ENCODE measurements at regions not wholly inside any gene's neighbourhood (a gene's known extent, or its start where the extent isn't known, plus 50 kb on each side); places are given as distances from the start of the nearest gene placed in this dataset.

DNA sequence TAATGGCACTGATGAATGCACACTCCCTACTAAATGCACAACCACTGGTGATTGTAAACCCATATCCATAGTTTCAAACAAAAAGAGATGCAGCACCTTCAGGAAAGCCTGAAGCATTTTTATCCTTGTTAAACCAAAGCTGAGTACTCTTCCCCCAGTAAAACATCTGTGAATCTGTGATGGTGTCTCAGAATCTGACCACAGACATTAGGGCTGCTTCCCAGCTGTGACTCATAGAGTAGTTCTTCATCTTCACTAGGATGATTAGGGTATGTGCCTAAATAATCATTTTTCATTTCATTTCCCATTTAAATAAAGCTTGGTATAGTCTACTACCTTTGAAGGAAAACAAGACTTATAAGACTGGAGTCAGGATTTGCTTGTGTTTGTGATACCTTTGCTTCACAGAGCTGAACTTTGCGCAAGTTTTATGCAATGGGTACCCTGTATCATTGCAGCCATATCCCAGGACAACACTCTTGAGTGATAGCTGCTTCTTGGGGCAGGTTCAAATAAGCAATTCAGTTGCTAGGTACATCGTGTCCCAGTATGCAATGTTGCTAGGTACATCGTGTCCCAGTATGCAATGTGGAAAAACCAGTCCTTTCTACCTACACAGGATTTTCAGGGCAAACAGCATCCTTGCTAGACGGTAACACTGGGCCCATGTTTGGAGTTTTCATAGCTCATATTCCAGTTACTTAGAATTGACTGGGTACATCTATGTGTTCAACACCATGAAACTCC, 277.1 kb downstream of the IRS2 start:
- DNase-seq = no peak

DNA sequence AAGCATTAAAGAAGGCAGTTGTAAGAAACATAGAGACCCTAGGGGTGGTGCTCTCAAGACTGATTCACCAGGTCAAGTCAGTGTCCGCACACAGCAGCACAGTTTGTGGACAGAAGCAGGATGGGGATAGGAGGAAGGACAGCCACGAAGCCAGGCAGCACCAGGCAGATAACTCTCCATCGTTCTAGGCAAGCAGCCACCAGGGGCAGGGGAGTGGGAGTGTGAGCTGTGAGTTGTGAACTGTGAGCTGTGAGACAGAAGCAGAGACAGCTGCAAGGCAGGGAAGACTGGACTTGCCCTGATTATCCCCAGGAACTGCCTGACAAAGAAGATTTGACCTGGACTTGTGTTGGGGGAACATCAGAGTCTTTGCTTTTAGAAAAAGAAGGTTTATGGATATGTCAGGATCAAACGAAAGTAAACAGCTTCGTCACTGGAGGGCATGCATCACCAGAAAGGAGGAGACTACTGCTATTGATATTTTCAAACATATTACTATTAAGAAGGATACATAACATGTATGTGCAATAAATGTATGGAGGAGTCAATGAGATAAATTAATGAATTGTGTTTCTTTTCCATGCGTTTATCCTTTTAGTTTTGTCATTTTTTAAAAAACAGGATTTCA, 286.1 kb downstream of the IRS2 start:
- DNase-seq = no peak

DNA sequence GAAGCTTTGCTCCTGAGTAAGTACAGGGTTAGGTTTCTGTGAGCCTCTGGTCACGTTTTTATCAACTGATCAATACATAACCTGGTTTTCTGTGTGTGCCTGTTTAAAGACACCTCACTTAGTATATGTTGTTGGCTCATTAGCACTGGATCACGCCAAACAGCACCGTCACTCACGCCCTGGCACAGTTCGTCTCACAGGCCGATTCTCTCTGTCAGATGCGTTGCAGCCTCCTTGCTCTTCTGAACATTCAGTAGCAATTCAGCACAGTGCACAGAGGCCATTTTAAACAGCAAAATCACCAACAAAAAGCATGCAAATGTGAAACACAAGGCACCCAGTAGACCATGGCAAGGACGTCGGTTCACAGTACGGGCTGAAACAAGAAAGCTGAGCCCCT, 288.5 kb downstream of the IRS2 start:
- DNase-seq = no peak

DNA sequence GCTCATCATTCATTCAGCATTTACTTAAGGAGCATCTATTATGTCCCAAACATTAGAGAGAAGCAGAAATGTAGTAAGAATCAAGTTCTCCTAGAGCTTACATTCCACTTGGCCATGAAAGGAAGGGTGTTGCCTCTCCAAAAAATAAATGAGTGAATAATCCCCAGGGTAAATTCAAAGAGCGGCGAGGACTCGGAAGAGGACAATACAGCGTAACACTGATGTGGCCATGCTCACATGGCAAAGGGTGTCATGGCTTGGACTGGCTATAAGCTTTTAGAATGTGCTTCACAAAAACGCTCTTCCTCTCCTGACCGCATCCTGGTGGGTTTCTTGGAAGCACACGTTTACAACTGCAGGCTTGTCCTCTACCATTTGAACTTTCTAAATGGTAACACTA, 290.2 kb downstream of the IRS2 start:
- no peak for DNase-seq

DNA sequence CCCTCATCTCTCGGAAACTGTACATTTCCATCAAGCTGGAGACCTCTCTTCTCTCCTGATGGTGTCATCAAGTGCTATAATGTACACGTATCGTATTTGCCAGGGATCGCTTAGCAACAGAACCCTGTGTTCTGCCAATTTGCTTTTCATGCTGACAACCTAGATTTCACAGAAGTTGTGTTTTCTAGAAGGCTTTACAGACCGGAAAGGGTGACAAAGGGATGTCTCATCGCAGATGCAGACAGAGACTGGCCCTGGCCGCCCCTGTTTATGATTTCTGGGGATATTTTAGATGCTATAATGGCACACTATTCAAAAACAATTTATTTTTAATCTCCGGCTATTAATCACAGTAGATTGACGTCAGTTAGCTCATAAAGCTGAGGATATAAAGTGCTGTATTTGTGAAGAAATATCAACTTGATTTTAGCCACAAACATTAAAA, 291.4 kb downstream of the IRS2 start:
- DNase-seq = no peak

DNA sequence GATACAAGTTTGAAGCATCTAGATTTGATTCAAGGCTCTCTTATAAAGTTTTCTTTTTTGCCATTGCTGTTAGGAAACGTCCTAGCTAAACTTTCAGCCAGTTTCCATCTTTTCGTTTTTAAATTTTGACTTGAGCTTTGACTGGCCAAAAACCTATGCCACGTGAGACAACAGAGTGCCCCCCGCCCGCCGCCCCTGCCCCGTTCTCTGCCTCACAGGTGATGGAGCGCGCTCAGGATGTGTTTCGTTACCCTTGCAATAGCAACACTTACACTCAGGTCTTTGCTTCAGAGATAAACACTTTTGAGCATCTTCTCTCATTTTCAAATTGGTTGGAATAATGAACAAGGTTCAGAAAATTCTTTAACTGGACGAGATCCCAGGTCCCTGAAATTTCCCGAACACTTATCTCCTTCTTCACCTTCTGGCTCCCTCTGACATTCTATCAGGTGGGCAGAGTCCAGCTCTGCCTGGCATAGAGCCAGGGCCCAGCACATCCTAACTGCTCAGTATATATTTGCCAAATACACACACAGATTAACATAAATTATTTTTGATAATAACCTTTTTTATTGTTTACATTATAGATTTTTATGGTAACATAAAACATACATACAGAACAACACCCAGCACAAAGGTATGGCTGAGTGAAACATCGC, 301.1 kb downstream of the IRS2 start:
- no peak for DNase-seq

DNA sequence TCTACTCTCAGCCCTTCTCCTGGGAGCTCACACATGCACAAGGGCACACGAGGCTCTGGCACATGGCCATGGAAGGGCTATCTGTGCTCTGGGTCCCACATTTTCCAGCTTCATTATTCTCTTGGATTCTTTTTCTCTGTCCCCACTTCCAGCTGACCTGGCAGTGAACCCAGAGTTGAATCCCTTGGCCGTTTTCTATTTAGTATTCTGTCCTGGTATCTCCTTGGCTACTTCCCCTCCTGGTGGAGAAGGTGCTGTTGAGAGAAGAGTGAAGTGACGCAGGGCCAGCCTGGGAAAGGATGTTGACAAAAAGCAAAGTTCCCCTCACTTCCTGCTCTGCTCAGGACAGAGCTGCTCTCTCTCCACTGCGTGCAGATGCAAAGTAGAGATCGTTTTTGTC, 303.1 kb downstream of the IRS2 start:
- DNase-seq = no peak

DNA sequence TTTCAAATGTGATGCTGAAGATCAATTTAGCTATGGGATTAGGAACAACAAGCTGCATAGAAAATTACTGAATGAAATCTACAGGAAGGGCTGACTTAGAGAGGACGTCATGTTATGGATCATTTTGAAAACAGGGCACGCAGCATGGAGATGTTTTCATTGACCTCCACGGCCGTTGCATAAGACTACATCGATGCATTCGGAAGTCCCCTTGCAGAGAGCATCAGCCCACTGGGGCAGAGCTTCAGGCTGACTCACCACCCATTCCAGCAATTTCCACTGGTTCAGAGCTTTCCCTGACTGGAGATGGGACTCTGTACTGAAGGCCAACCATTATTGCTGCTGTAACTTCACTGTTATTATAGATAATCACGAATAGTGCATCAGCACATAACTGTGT, 305.3 kb downstream of the IRS2 start:
- DNase-seq = peak; percentile 59

DNA sequence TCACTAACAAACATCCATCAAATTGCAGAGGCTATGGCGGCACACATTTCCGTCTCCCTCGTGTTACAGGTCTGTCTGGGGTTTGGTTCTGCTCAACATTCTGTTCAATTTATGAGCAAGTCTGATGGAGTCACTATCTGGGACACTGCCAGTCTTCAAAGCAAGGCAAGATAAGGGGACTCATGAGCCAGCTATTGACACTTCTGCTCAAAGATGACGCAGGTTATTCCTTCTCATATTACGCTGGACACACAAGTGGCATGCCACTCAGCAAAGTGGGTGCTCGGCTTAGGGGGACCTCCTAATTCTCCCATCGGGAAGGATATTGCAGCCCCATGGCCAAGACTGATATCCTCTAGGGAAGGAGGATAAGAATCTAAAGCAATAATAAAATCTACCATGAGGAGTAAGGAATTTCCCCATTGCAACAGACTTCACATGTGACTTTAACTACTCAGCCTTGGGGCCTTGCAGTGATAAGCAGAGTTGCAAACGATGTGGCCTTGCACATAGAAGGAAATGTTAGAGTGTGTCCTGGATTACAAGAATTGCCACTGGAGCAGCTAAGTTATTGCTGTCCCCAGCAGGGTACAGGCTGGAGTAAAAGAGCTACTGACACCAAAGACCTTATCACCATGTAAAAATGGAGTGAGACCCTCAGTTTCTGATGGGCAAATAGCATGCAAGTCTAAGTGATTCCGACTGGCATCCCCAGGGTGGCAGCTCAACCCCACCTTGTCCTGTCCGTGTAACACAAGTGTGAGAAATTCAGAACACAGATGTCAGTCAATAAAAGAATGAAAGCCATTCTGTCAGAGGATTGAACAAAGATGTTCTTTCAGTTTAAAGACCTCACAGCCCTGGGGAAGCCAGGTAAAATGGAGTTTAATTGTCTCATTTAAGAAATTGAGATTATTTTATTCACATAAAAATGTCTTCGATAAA, 306.1 kb downstream of the IRS2 start:
- DNase-seq = peak; percentile 71

DNA sequence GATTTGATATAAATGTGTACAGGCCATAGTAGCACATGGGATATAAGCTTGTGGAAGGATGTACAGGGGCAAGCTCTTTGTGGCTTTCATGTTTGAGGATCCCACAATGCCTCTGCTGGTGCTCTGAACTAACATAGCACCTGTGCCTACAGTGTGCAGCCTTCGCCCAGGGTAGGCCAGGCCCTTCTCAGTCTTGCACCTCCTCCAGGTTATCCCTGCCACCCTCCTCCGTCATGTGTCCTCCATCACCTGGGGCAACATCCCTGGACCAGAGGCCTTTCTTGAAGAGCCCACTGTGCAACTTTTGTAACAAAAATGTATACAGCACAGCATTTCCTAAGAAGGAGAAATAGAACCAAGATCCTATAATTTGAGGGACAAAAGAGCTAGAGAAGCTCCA, 306.8 kb downstream of the IRS2 start:
- DNase-seq = no peak

DNA sequence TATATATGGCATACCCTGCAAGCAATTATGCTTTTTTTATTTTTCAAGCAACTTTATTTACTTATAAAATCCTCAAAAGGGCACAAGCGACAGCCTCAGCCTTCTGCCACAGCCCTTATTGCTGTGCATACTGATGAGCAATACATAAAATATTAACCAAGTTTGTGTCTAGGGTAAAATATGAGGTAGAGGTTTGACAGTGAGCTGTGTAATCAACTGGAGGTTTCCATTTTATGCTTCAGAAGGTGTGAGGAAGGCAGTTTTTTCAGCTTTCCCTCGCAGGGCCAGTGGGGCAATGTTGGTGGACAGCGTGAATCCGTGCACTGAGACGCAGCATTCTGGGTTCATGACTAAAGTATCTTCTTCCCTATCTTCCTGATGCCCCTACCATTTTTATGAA, 310.4 kb downstream of the IRS2 start:
- DNase-seq = no peak

DNA sequence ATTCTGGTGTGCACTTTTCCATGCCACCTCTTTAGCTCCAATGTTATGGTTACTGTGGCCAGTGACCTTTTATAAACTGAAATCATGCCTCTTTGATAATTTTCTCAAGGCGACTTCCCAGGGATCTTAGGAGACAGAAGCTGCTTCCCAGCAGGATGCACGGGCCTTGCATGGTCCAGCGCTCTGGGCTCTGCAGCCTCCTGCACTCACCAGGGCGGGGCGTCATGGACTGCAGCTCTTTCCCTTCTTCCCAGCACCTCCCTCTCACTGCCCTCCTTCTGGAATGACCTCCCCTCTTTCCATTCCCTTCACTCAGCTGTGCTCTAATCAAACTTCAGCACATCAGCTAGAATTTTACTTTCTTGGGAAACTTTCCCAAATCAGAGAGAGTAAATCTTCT, 318.3 kb downstream of the IRS2 start:
- DNase-seq = no peak

DNA sequence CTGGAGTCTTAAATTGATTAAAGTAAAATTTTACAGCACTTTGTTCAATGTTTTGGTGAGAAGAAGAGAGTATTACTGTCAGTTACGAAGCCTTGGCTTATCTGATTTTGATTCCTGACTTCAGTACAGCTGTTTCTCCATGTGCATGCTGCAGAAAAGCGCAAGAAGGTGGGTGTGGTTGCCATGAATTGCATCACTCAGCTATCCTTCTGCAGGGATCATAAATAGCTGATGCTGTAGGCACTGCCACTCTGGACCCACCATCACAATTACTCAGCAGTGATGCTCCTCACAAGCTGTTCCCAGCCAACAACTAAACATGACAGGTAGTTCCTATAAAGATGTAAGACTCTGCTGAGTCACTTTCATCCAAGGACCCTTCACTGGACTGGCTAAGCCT, 321.2 kb downstream of the IRS2 start:
- no peak for DNase-seq

DNA sequence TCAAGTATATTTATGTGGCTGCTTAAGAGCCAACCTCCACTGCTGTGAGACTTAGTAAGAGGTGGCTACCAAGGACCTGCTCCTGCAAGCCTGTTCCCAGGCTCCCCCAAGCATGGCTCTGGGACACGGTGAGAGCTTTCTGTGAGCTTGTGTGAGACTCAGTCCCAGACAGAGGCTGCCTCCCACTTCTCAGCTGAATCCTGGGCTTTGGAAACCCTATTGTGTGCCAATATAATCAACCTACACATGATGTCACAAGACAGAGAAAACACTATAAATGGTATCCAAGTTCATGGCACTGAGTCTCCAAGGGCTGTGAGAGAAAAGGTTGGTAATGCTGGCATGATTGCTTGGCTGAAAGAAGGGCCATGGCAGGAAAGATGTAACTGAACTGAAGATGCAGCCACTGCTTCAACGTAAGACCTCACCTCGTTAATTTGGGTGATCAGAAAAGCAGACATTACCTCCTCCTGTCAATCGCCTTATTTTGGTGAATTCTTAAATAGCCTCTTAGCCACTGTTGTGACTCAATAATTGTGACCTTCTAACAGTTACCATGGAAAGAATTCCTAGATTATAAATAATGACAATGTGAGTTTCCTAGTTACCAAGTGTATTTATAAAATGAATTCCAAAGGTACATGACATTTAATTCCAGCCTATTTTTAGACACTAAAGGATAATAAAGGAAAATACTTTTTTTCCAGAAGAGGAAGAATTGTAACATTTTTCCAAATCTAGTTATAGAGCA, 332.0 kb downstream of the IRS2 start:
- no peak for DNase-seq

DNA sequence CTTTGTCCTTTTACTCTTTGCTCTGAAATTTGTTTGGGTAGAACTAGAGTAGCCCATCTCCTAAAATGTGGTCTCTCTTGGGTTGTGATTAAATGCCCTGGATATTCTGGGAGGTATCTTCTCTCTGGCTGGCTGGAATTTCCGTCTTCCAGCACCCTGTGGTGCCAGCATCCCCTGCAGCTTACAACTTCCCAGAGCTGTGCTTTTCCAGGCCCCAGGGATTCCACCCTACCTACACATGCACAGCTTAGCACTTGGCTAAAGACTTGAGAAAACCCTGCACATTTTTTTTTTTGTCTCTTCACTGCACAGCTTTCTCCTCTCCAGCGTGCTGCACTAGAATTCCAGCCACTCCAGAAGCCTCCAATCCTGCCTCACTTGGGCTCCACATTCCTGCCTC, 334.7 kb downstream of the IRS2 start:
- DNase-seq = no peak

DNA sequence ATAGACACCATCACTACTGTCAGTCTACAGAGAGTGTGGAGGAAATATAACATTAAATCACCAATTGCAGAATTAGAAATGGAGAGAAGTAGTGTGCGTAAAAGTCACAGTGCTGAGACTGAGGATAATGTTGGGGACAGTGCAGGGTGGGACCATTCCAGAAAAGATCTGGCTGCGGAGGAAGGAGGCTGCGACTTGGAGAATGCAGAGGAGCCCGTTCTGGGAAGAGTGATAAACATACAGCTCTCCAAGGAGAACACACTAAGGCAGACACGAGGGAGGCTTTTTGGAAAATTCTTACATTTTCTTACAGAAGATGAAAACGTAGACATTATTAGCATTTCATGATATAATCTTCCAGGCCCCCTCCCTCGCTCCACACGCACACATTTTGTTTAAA, 337.8 kb downstream of the IRS2 start:
- DNase-seq = no peak

DNA sequence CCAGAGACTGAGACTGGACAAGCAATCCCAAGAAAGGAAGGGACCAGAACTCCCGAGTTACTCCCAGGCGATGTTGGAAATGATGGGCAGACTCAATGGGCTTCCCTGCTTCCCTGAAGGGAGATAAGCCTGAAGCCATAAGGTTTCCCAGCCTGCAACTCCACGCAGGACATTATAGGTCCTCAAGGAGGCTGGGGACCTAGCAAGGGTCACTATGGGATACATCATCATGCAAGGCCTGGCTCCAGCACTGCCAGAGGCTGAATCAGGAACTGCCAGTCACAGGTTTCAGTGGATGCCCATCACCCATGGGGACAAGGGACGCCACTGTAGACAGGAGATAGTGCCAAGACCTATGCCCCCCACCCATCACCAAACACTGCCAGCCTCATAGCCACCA, 338.7 kb downstream of the IRS2 start:
- DNase-seq = no peak

DNA sequence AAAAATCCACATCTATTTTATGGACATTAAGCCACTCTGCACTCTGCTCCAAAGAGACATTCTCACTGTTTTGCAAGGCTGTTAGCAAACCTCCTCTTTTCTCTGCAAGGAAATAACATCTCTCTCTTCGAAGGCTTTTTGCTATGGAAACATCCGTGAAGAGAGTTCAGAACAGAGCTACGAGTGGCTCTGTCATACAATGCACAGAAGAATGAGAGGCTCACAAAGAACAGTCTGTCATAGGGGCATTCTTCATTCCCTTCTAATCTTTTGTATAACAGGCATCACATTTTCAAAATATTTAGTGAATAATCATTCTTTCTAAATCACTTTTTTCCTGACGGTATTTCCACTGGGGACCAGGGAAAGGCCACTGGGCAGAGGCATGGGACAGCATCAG, 346.1 kb downstream of the IRS2 start:
- DNase-seq = no peak

DNA sequence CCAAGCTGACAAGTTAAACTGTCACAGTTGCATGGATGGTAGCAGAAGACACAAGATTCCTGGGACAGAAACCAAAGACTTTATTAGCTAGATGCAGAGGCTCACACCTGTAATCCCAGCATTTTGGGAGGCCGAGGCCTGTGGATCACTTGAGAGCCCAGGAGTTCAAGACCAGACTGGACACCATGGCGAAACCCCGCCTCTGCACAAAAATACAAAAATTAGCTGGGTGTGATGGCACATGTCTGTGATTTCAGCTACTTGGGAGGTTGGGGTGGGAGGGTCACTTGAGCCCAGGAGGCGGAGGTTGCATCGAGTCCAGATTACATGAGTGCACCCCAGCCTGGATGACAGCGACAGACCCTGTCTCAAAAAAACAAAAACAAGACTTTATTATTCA, 346.6 kb downstream of the IRS2 start:
- DNase-seq = no peak

DNA sequence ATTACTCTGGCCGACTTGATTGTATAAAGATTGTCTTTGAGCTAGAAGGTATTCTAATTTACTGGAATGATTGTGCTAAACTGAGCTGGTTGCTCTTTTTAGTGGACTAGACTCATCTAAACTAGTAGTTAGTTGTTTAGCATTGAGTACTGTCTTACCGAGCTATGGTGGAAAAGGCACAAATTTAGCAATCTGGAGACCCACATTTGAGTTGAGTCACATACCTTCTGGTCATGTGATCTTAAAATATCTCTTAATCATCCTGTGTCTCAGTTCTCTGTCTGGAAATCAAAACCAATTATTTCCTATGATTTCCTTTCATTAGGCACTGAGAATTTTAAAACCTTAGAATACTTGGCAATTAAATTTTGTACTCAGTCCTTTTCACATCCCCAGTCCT, 349.5 kb downstream of the IRS2 start:
- no peak for DNase-seq

DNA sequence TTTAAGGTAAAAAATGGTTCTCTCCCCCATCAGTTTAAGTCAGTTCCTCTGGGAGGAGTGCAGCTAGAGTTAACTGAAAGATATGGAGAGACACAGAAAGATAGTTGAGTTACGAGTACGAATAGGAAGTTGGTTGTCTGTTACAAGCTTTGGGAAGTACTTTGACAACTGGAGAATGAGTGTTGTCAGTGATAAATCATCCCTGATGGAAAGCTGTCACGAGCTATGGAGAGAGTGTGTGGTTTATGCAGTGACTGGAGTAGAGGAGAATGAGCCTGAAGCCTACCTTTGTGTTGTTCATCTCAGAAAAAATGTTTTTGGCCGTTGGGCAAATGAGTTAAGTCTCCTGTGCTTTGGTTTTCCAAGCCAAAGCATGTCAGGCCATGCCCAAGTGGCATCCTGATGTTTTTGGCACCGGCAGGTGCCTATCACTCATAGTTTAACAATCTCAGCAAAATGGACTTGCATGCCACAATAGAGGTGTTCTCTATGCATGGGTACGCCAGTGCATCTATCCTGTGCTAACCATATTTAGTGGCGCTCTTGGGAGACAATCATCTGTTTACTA, 350.2 kb downstream of the IRS2 start:
- DNase-seq = no peak

DNA sequence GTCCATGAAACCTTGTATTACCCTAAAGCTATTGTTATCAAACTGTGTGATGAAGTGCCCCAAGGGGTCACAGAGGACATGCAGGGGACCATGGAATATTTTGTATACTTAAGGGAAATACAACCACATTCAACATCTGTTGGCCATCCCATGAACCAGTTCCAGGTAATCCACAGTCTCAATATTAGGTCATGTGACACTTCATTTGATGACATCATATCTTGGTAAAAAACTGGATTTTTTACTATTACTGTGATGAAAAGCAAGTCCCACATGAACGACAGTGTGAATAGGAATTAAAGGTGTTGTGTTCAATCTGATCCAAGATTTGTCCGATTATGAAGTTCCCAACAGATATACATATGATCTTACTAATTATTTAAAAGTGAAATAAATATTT, 355.2 kb downstream of the IRS2 start:
- no peak for DNase-seq

Measured in T1000 (cell line).